Neural progenitor cell (in vitro differentiated cells): ENCODE measurements at regions not wholly inside any gene's neighbourhood (a gene's known extent, or its start where the extent isn't known, plus 50 kb on each side); places are given as distances from the start of the nearest gene placed in this dataset.

ENCODE experiments used
- DNase-seq: peaks from one replicate; pipeline ENCODE4 v3.0.0-alpha.2; 2016; ENCODE audit warnings: low spot score
- H2AFZ ChIP-seq: fragments of 200-600 bp; sonication (generic); replicated peaks from 2 replicates; pipeline ENCODE4 v1.6.1; 2016; ENCODE audit warnings: antibody characterized with exemption
- H3F3A ChIP-seq: fragments of 200-600 bp; sonication (generic); 2 replicates; pipeline ENCODE4 v1.6.1; 2016; ENCODE audit warnings: antibody characterized with exemption, low read depth
- H3K27ac ChIP-seq: fragments of 200-600 bp; sonication (generic); 2 replicates; pipeline ENCODE4 v1.5.1; 2016; ENCODE audit warnings: mild to moderate bottlenecking
- H3K27me3 ChIP-seq: fragments of 200-600 bp; sonication (generic); 2 replicates; pipeline ENCODE4 v1.6.1; 2016; ENCODE audit warnings: mild to moderate bottlenecking, moderate library complexity
- H3K36me3 ChIP-seq: fragments of 200-600 bp; sonication (generic); 2 replicates; pipeline ENCODE4 v1.5.1; 2016
- H3K4me1 ChIP-seq: fragments of 200-600 bp; sonication (generic); 2 replicates; pipeline ENCODE4 v1.6.1; 2016; ENCODE audit warnings: mixed run types
- H3K4me2 ChIP-seq: fragments of 200-600 bp; sonication (generic); 2 replicates; pipeline ENCODE4 v1.6.1; 2016
- H3K4me3 ChIP-seq: fragments of 200-600 bp; sonication (generic); 2 replicates; pipeline ENCODE4 v1.5.1; 2016
- H3K79me2 ChIP-seq: fragments of 200-600 bp; sonication (generic); 2 replicates; pipeline ENCODE4 v1.6.1; 2016; ENCODE audit warnings: low read depth
- H3K9ac ChIP-seq: fragments of 200-600 bp; sonication (generic); 2 replicates; pipeline ENCODE4 v1.6.1; 2016
- H3K9me3 ChIP-seq: fragments of 200-600 bp; sonication (generic); 2 replicates; pipeline ENCODE4 v1.5.1; 2016; ENCODE audit warnings: low read depth
- H4K20me1 ChIP-seq: fragments of 200-600 bp; sonication (generic); 2 replicates; pipeline ENCODE4 v1.6.1; 2016; ENCODE audit warnings: low read depth
- H3K27ac Mint-ChIP-seq: 3 replicates; pipeline ENCODE4 v1.8.0; 2021; ENCODE audit warnings: mixed read lengths
- H3K27me3 Mint-ChIP-seq: 2 replicates; pipeline ENCODE4 v1.8.0; 2022; ENCODE audit warnings: low read depth, mild to moderate bottlenecking, inconsistent platforms, moderate library complexity, mixed read lengths; ENCODE audit not compliant: insufficient read depth
- H3K36me3 Mint-ChIP-seq: 3 replicates; pipeline ENCODE4 v1.8.0; 2021; ENCODE audit warnings: mixed read lengths
- H3K4me1 Mint-ChIP-seq: 3 replicates; pipeline ENCODE4 v1.8.0; 2021; ENCODE audit warnings: mixed read lengths
- H3K4me3 Mint-ChIP-seq: 3 replicates; pipeline ENCODE4 v1.8.0; 2021; ENCODE audit warnings: mild to moderate bottlenecking, moderate library complexity, mixed read lengths
- H3K9me3 Mint-ChIP-seq: 3 replicates; pipeline ENCODE4 v1.8.0; 2020; ENCODE audit warnings: mixed read lengths
- CTCF ChIP-seq: fragments of 200-600 bp; sonication (generic); IDR thresholded peaks from 2 replicates; pipeline ENCODE4 v1.5.1; 2017; ENCODE audit warnings: antibody characterized with exemption, mild to moderate bottlenecking
- EZH2 ChIP-seq: fragments of 200-600 bp; sonication (generic); IDR thresholded peaks from 2 replicates; pipeline ENCODE4 v1.6.1; 2017; ENCODE audit warnings: antibody characterized with exemption, mild to moderate bottlenecking, moderate library complexity
- EZH2phosphoT487 ChIP-seq: fragments of 200-600 bp; sonication (generic); IDR thresholded peaks from 2 replicates; pipeline ENCODE4 v1.6.1; 2017; ENCODE audit warnings: antibody characterized with exemption

- no peak overlapping the region for H3K27ac Mint-ChIP-seq
Measured at GRCh38 chr1:4275083-4275482, 375.0 kb upstream of the C1orf174 start.

GRCh38 chr1:4276238-4276637, 376.2 kb upstream of the C1orf174 start:
- peak; percentile 59 for DNase-seq
- Histone ChIP-seq H3K4me2 (peak overlapping the region; percentile 75), H3K4me1 (peaks cover 30% of the 10 kb centered on the region), H3K27me3 (no peaks in the 10 kb centered on the region), H3K79me2 (no peaks in the 10 kb centered on the region), H2AFZ (peak overlapping the region; percentile 9), H3K36me3 (no peaks in the 10 kb centered on the region), H3K27ac (peak overlapping the region; percentile 62), H4K20me1 (no peaks in the 10 kb centered on the region), H3K9ac (no peak overlapping the region), H3K4me3 (peak overlapping the region; percentile 14), H3F3A (peaks cover 34% of the 10 kb centered on the region), H3K9me3 (peaks cover 8% of the 10 kb centered on the region)
- no peak overlapping the region for H3K27ac Mint-ChIP-seq
- H3K4me1 Mint-ChIP-seq = peaks cover 42% of the 10 kb centered on the region
- no peak overlapping the region for H3K4me3 Mint-ChIP-seq
- H3K9me3 Mint-ChIP-seq = peaks cover 15% of the 10 kb centered on the region
- peaks cover 3% of the 10 kb centered on the region for H3K36me3 Mint-ChIP-seq
- TF ChIP-seq EZH2 (no peak), CTCF (no peak), EZH2phosphoT487 (no peak)
- peaks cover 12% of the 10 kb centered on the region for H3K27me3 Mint-ChIP-seq

More at GRCh38 chr1:4275083-4275482, 375.0 kb upstream of the C1orf174 start:
- Histone ChIP-seq H3K27me3 (no peaks in the 10 kb centered on the region), H3K9ac (no peak overlapping the region), H3K9me3 (peaks cover 8% of the 10 kb centered on the region), H3K27ac (no peak overlapping the region), H3K4me2 (peak overlapping the region; percentile 75), H3K4me1 (peaks cover 31% of the 10 kb centered on the region), H4K20me1 (no peaks in the 10 kb centered on the region), H3F3A (peaks cover 34% of the 10 kb centered on the region), H3K79me2 (no peaks in the 10 kb centered on the region), H2AFZ (no peak overlapping the region), H3K4me3 (no peak overlapping the region), H3K36me3 (no peaks in the 10 kb centered on the region)
- no peak for DNase-seq
- Mint-ChIP-seq H3K4me1 (peaks cover 51% of the 10 kb centered on the region), H3K36me3 (peaks cover 3% of the 10 kb centered on the region), H3K9me3 (peaks cover 14% of the 10 kb centered on the region), H3K4me3 (no peak overlapping the region), H3K27me3 (peaks cover 15% of the 10 kb centered on the region)
- TF ChIP-seq CTCF (no peak), EZH2phosphoT487 (no peak), EZH2 (no peak)

- no peak overlapping the region for H3K4me3 ChIP-seq
- H3K9me3 Mint-ChIP-seq = peaks cover 19% of the 10 kb centered on the region
Measured at GRCh38 chr1:4277598-4277997, 376.8 kb upstream of the AJAP1 start.

More at GRCh38 chr1:4277598-4277997, 376.8 kb upstream of the AJAP1 start:
- H3K27ac Mint-ChIP-seq = no peak overlapping the region
- peaks cover 30% of the 10 kb centered on the region for H3K4me1 ChIP-seq
- no peak overlapping the region for H3K9ac ChIP-seq
- no peak overlapping the region for H3K4me3 Mint-ChIP-seq
- no peaks in the 10 kb centered on the region for H4K20me1 ChIP-seq
- H3K9me3 ChIP-seq = peaks cover 8% of the 10 kb centered on the region
- no peak for DNase-seq
- no peak for TF ChIP-seq CTCF
- no peak for TF ChIP-seq EZH2
- no peak overlapping the region for H3K27ac ChIP-seq
- no peak overlapping the region for H2AFZ ChIP-seq
- no peaks in the 10 kb centered on the region for H3K36me3 ChIP-seq
- H3K36me3 Mint-ChIP-seq = peaks cover 3% of the 10 kb centered on the region
- peaks cover 30% of the 10 kb centered on the region for H3K4me1 Mint-ChIP-seq
- no peaks in the 10 kb centered on the region for H3K79me2 ChIP-seq
- peaks cover 34% of the 10 kb centered on the region for H3F3A ChIP-seq
- H3K27me3 ChIP-seq = no peaks in the 10 kb centered on the region
- H3K4me2 ChIP-seq = no peak overlapping the region
- peaks cover 8% of the 10 kb centered on the region for H3K27me3 Mint-ChIP-seq
